NCI-H82 (cell line): ENCODE measurements at regions not wholly inside any gene's neighbourhood (a gene's known extent, or its start where the extent isn't known, plus 50 kb on each side); places are given as distances from the start of the nearest gene placed in this dataset.
A peak's percentile ranks its signal among the peaks of the same experiment; 100 is the strongest.

ENCODE experiments used
- DNase-seq: peaks from one replicate; lab custom pipeline; 2025; lab: John Stamatoyannopoulos, UW

- DNase-seq, result no peak
Observed at GRCh38 chr15:88707771-88708654, 69.2 kb downstream of the ISG20 start.

GRCh38 chr15:88708655-88709054, 69.8 kb downstream of the ISG20 start:
- no peak for DNase-seq

- no peak for DNase-seq
Observed at GRCh38 chr15:88710027-88710715, 71.4 kb downstream of the ISG20 start.

- no peak for DNase-seq
Observed at GRCh38 chr15:88711806-88712205, 73.0 kb downstream of the ISG20 start.

- DNase-seq, result no peak
Observed at GRCh38 chr15:88714782-88715372, 76.1 kb downstream of the ISG20 start.

- DNase-seq, result no peak
Observed at GRCh38 chr15:88716543-88717381, 77.9 kb downstream of the ISG20 start.

- DNase-seq, result no peak
Observed at GRCh38 chr15:88717382-88718031, 78.7 kb downstream of the ISG20 start.

GRCh38 chr15:88718731-88719130, 79.9 kb downstream of the ISG20 start:
- DNase-seq, result no peak

GRCh38 chr15:88719654-88720053, 80.8 kb downstream of the ISG20 start:
- DNase-seq, result no peak

GRCh38 chr15:88725305-88726210, 77.7 kb upstream of the ACAN start:
- DNase-seq, result no peak

GRCh38 chr15:88727439-88727838, 75.8 kb upstream of the ACAN start:
- DNase-seq, result no peak

GRCh38 chr15:88729581-88729980, 73.7 kb upstream of the ACAN start:
- DNase-seq, result peak; percentile 10

- DNase-seq, result no peak
Observed at GRCh38 chr15:88730751-88731150, 72.5 kb upstream of the ACAN start.

GRCh38 chr15:88735212-88735611, 68.0 kb upstream of the ACAN start:
- DNase-seq, result no peak

- DNase-seq, result no peak
Observed at GRCh38 chr15:88736204-88736603, 67.0 kb upstream of the ACAN start.

GRCh38 chr15:88738796-88739195, 64.4 kb upstream of the ACAN start:
- no peak for DNase-seq

- DNase-seq, result no peak
Observed at GRCh38 chr15:88739541-88739940, 63.7 kb upstream of the ACAN start.

- no peak for DNase-seq
Observed at GRCh38 chr15:88740356-88740755, 62.9 kb upstream of the ACAN start.

GRCh38 chr15:88741046-88741445, 62.2 kb upstream of the ACAN start:
- no peak for DNase-seq

GRCh38 chr15:88741671-88742070, 61.6 kb upstream of the ACAN start:
- DNase-seq, result no peak
